Liver (tissue), 8 donors: ENCODE measurements at regions not wholly inside any gene's neighbourhood (a gene's known extent, or its start where the extent isn't known, plus 50 kb on each side); places are given as distances from the start of the nearest gene placed in this dataset.

Experiments used
- DNase-seq: peaks from one replicate; pipeline ENCODE4 v3.0.0-alpha.2; 2017; ENCODE audit warnings: low spot score
- H3K27ac ChIP-seq, 2 donors: one replicate each; pipeline ENCODE4 v1.7.0; 2013; ENCODE audit warnings: inconsistent platforms in 2 of 2, low read length in 2 of 2, control low read depth in 1 of 2, low read depth in 1 of 2, mild to moderate bottlenecking in 1 of 2
- H3K27me3 ChIP-seq, 4 donors: one replicate each; pipeline versions ENCODE4 v1.6.1 to v1.7.0; 2013; ENCODE audit warnings: low read length in 3 of 4, inconsistent platforms in 1 of 4, mild to moderate bottlenecking in 1 of 4, moderate library complexity in 1 of 4; ENCODE audit not compliant: control insufficient read depth in 4 of 4, insufficient read depth in 4 of 4
- H3K36me3 ChIP-seq, 4 donors: one replicate each; pipeline versions ENCODE4 v1.6.1 to v1.7.0; 2013; ENCODE audit warnings: low read length in 3 of 4, mild to moderate bottlenecking in 3 of 4, low read depth in 1 of 4, moderate library complexity in 1 of 4; ENCODE audit not compliant: control insufficient read depth in 4 of 4, insufficient read depth in 3 of 4
- H3K4me1 ChIP-seq, 4 donors: one replicate each; pipeline versions ENCODE4 v1.6.1 to v1.7.0; 2013; ENCODE audit warnings: low read length in 3 of 4, mild to moderate bottlenecking in 3 of 4, moderate library complexity in 1 of 4; ENCODE audit not compliant: control insufficient read depth in 4 of 4, insufficient read depth in 4 of 4
- H3K4me3 ChIP-seq, 3 donors: one replicate each; pipeline versions ENCODE4 v1.6.1 to v1.7.0; 2013; ENCODE audit warnings: low read length in 3 of 3, control low read depth in 1 of 3, low read depth in 1 of 3, mild to moderate bottlenecking in 1 of 3
- H3K9ac ChIP-seq, 2 donors: one replicate each; pipeline ENCODE4 v1.7.0; 2013; ENCODE audit warnings: low read length in 2 of 2, mild to moderate bottlenecking in 2 of 2, moderate library complexity in 2 of 2, control low read depth in 1 of 2, low read depth in 1 of 2
- H3K9me3 ChIP-seq, 4 donors: one replicate each; pipeline versions ENCODE4 v1.6.1 to v1.7.0; 2013; ENCODE audit warnings: low read length in 3 of 4; ENCODE audit not compliant: control insufficient read depth in 4 of 4
- ATF3 ChIP-seq: IDR thresholded peaks from 2 replicates; pipeline ENCODE4 v1.6.1; 2016; ENCODE audit warnings: antibody characterized with exemption
- CTCF ChIP-seq: fragments of 150-350 bp; IDR thresholded peaks from 2 replicates; pipeline ENCODE4 v1.5.1; 2017; ENCODE audit warnings: improper control_type of control experiment, low read depth, low read length; ENCODE audit not compliant: missing input control
- EGR1 ChIP-seq, 2 donors: IDR thresholded peaks; 2 replicates each; pipeline ENCODE4 v1.6.1; 2016 to 2018; ENCODE audit warnings: antibody characterized with exemption in 2 of 2, low read depth in 2 of 2
- FOXA1 ChIP-seq: IDR thresholded peaks from 2 replicates; pipeline ENCODE4 v1.6.1; 2016; ENCODE audit warnings: antibody characterized with exemption
- FOXA2 ChIP-seq: IDR thresholded peaks from 2 replicates; pipeline ENCODE4 v1.6.1; 2016; ENCODE audit warnings: antibody characterized with exemption
- GABPA ChIP-seq, 2 donors: IDR thresholded peaks in 1 of 2; conservative IDR thresholded peaks in 1 of 2; 2 replicates each; pipeline ENCODE4 v1.6.1; 2016; ENCODE audit warnings: antibody characterized with exemption in 2 of 2, mild to moderate bottlenecking in 1 of 2, moderate library complexity in 1 of 2
- HNF4A ChIP-seq, 2 donors: conservative IDR thresholded peaks; 2 replicates each; pipeline ENCODE4 v1.6.1; 2016; ENCODE audit warnings: antibody characterized with exemption in 2 of 2, mild to moderate bottlenecking in 2 of 2
- HNF4G ChIP-seq: IDR thresholded peaks from 2 replicates; pipeline ENCODE4 v1.6.1; 2016; ENCODE audit warnings: antibody characterized with exemption
- JUND ChIP-seq, 2 donors: IDR thresholded peaks; 2 replicates each; pipeline ENCODE4 v1.6.1; 2016; ENCODE audit warnings: antibody characterized with exemption in 2 of 2
- MAX ChIP-seq: IDR thresholded peaks from 2 replicates; pipeline ENCODE4 v1.6.1; 2016; ENCODE audit warnings: antibody characterized with exemption
- NR2F2 ChIP-seq: IDR thresholded peaks from 2 replicates; pipeline ENCODE4 v1.6.1; 2016; ENCODE audit warnings: antibody characterized with exemption
- RAD21 ChIP-seq, 2 donors: IDR thresholded peaks; 2 replicates each; pipeline ENCODE4 v1.6.1; 2016; ENCODE audit warnings: antibody characterized with exemption in 2 of 2, mild to moderate bottlenecking in 2 of 2
- REST ChIP-seq: IDR thresholded peaks from 2 replicates; pipeline ENCODE4 v1.6.1; 2016; ENCODE audit warnings: antibody characterized with exemption, mild to moderate bottlenecking
- RXRA ChIP-seq, 2 donors: IDR thresholded peaks; 2 replicates each; pipeline ENCODE4 v1.6.1; 2017 to 2018; ENCODE audit warnings: antibody characterized with exemption in 2 of 2, mild to moderate bottlenecking in 1 of 2
- SP1 ChIP-seq: IDR thresholded peaks from 2 replicates; pipeline ENCODE4 v1.6.1; 2018; ENCODE audit warnings: antibody characterized with exemption, mild to moderate bottlenecking
- TAF1 ChIP-seq: conservative IDR thresholded peaks from 2 replicates; pipeline ENCODE4 v1.6.1; 2016; ENCODE audit warnings: antibody characterized with exemption, mild to moderate bottlenecking
- YY1 ChIP-seq: IDR thresholded peaks from 2 replicates; pipeline ENCODE4 v1.6.1; 2016; ENCODE audit warnings: antibody characterized with exemption, mild to moderate bottlenecking
- ZBTB33 ChIP-seq: IDR thresholded peaks from 2 replicates; pipeline ENCODE4 v1.6.1; 2016; ENCODE audit warnings: antibody characterized with exemption
- WGBS: extraction: QIAGEN DNeasy Blood & Tissue Kit; methylation state at CpG from one replicate; pipeline ENCODE4 v1.1.7; 2013; 5-methylcytosine and 5-hydroxymethylcytosine counted together
- donor health status: healthy.
- donor health status: healthy.
- donor health status: healthy.
- donor health status: healthy.
- donor health status: healthy.

- no peak for TF ChIP-seq FOXA1
- no peak for TF ChIP-seq GABPA (IDR thresholded peaks at IDR 0.05 in 1 of 2, conservative IDR thresholded peaks at IDR 0.05 in 1 of 2)
- TF ChIP-seq JUND (IDR thresholded peaks at IDR 0.05) = no peak
- TF ChIP-seq ZBTB33 = no peak
- no peak for TF ChIP-seq FOXA2
- TF ChIP-seq RAD21 (IDR thresholded peaks at IDR 0.05) = no peak
Measured at GRCh38 chr5:148937239-148937638, 110.8 kb downstream of the ADRB2 start (continued).

GRCh38 chr5:148937830-148938521, 111.6 kb downstream of the ADRB2 start:
- H3K9me3 ChIP-seq = no peaks in the 10 kb centered on the region
- TF ChIP-seq RAD21 (IDR thresholded peaks at IDR 0.05) (no peak), FOXA2 (no peak), MAX (no peak), HNF4G (no peak), JUND (IDR thresholded peaks at IDR 0.05) (no peak), YY1 (no peak), SP1 (no peak), HNF4A (conservative IDR thresholded peaks at IDR 0.05) (no peak), NR2F2 (no peak), REST (no peak), ZBTB33 (no peak), FOXA1 (no peak), RXRA (IDR thresholded peaks at IDR 0.05) (no peak), CTCF (no peak), ATF3 (no peak), EGR1 (IDR thresholded peaks at IDR 0.05; ENCODE audit: low read depth in 2 of 2) (no peak), TAF1 (no peak), GABPA (IDR thresholded peaks at IDR 0.05 in 1 of 2, conservative IDR thresholded peaks at IDR 0.05 in 1 of 2) (no peak)
- no peaks in the 10 kb centered on the region for H3K36me3 ChIP-seq
- 94% methylated on average over 4 of the region's 4 CpGs for WGBS
- no peak overlapping the region for H3K4me3 ChIP-seq
- no peaks in the 10 kb centered on the region for H3K27me3 ChIP-seq
- DNase-seq = no peak
- H3K4me1 ChIP-seq = peaks cover 0 to 2% (median 0%) of the 10 kb centered on the region in 4 donors
- no peak overlapping the region for H3K9ac ChIP-seq
- no peak overlapping the region for H3K27ac ChIP-seq
